HG02763 (cell line): ENCODE measurements at regions not wholly inside any gene's neighbourhood (a gene's known extent, or its start where the extent isn't known, plus 50 kb on each side); places are given as distances from the start of the nearest gene placed in this dataset.
"Not testable (repeated sequence)": the region's sequence is repeated elsewhere in the genome, so short reads cannot be mapped to it uniquely, and the experiment has no call there.

Experiments used
- ATAC-seq: cut with Tn5 transposase; IDR thresholded peaks from one replicate; pipeline ENCODE4 v1.9.1; 2021; ENCODE audit warnings: mild to moderate bottlenecking, moderate library complexity; ENCODE audit not compliant: unreplicated experiment

- not testable (repeated sequence) for ATAC-seq
These were observed 336.5 kb downstream of the CETN3 start for GRCh38 chr5:90073026-90073570.

- no peak for ATAC-seq
These were observed 337.9 kb downstream of the CETN3 start for GRCh38 chr5:90071656-90072055.

DNA sequence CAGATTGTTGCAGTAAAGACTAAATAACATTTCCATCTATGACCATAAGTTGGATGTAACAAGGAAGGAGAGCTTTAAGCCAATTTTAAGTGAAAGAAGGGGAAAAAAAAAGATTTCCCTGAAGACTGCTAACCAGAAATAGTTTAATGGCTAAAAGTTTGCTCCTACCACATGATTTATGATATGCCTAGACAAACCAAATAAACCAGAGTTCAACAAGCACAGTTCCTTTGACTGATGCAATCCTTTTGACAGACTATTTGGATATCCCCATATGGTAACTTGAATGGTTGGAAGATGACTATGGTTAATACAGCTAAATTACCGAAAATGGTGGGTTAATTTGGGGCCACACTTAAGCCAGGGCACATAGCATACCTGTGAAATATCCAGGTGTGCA is 338.5 kb downstream of the CETN3 start:
- ATAC-seq: no peak

DNA sequence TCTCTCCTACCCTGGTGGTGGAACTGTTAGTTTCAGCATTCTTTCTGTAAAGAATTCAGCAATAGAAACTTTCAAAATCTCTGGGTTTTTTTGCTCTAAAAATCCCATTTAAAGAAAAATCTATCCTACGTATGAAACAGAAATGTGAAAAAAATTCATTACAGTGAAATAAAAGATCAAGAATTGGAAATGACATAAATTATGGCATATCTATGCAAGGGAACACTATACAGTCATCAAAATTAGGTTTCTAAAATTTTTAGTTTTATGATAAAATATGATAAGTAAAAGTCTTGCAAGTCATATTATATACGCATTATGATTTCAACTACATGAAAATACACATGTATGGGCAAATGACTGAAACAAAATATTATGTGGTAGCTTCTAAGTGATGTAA is 342.6 kb downstream of the CETN3 start:
- ATAC-seq: no peak

DNA sequence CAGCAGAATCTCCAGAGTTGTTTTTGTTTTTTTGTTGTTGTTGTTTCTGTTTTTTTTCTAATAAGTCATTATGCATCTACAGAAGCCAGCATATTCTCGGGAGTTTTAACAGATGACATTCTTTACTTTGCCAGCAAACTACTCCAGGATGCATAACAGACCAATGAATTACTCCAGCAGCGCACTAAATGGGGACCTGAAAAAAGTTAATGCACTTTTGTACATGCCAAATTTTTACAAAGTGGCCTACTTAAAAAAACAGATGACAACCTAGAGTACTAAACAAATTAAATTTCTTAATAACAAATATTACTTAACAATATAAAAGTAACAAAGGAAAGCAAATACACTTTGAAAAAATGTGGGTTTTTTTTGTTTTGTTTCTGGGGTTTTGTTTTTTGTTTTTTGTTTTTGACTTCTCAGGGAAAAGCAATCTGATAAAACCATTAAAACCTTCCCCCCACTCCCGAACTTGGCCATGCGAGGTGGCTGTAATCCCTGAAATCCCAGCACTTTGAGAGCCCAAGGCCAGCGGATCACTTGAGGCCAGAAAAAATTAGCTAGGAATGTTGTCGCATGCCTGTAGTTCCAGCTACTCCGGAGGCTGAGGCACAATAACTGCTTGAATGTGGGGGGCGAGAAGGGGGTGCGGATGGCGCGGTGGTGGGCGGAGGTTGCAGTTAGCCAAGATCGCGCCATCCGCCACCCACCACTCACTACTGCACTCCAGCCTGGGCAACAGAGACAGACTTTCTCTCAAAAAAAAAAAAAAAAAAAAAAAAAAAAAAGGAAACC is 352.4 kb downstream of the CETN3 start:
- ATAC-seq: no peak

DNA sequence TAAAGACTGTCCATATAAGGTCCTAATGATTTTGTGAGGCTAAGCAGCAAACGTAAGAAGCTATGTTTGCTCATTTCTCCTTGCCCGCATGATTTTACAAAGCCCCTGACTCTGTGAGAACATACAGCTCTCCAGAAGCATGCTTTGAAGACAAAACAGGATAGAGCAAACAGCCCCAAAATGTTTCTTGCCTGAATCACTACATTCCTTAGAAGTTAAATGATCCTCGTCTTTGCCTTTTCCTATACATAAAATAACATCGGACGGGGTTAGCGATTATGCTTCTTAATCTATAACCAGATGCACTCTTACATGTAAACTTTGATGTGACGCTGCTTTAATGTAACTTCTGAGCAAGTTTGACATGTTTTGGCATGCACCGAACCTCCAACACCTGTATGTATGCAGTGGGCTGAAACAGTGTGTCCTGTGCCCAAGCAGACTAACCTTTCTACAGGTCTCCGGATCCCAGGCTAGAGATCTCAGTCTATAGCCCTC is 353.7 kb downstream of the CETN3 start:
- ATAC-seq: no peak

GRCh38 chr5:90054612-90055011 is 354.9 kb downstream of the CETN3 start:
- ATAC-seq: no peak

DNA sequence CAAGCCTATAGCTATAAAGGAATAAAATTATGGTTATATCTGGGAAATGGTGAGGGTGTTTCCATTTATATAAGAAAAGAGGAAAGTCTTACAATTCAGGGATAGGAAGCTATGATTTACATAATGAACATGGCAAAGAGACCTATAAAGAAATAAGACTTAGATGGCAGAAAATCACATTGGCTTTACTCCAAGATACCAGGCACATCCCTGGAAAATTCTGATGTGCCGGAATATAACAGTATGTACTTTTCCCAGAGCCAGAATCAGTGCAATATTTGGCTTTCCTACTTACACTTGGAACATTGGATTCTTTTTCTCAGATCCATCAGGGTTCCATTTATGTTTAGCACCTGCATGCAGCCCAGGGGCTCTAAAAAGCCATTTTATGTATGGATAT is 357.8 kb downstream of the CETN3 start:
- no peak for ATAC-seq

DNA sequence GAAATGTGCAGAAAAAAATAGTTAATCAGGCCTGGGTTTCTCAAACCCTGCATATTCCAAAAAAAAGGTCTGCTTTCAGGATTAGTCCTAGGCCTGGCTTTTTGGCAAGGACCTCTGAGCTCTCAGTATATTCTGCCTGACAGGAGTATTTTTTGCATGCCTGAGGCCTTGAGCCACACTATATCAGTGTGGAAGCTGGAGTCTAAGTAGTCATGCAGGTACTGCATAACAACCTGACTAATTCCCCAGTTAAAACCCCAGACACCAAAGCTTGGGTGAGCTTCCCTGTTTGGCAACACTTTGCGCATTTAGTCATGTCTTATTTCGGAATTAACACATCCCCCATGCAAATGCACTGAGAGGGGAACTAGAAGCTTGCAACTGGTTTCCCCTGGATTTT is 359.5 kb downstream of the CETN3 start:
- ATAC-seq: no peak

DNA sequence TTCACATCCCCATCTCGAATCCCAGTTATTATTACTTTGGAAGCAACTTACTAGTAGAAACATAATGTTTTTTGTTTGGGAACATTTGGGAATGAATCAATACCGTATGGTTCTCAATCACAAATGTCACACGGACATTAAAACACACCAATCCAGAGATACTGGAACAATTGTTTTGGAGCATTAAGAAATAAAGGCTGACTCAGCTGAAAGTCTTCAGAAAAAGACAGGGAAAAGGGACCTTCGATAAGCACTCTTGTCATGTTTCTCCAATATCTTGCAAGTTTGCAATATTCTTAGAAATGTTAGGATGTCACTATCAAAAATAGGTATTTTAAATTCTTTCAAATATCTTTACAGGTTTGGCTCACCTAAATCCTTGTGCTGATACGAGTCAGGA is 362.4 kb downstream of the CETN3 start:
- no peak for ATAC-seq

GRCh38 chr5:90040082-90040481 is 369.5 kb downstream of the CETN3 start:
- ATAC-seq: not testable (repeated sequence)

- no peak for ATAC-seq
These were observed 371.9 kb downstream of the CETN3 start for GRCh38 chr5:90037646-90038045.

DNA sequence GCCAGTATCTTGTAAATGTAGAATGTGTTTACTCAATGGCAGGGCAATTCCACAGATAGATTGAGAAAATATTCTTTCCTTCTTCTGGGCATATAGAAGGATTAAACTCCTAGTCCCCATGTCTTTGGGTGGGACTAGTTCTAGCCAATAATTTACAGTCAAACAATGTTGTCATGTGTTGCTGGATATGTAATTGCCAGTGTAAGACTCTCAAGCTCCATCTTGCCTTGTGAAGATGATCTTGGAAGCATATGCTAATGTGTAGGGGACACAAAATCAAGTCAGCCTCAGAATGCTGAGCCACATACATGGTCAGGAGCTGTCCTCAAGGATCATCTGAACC is 386.9 kb downstream of the CETN3 start:
- peak; percentile 37 for ATAC-seq

DNA sequence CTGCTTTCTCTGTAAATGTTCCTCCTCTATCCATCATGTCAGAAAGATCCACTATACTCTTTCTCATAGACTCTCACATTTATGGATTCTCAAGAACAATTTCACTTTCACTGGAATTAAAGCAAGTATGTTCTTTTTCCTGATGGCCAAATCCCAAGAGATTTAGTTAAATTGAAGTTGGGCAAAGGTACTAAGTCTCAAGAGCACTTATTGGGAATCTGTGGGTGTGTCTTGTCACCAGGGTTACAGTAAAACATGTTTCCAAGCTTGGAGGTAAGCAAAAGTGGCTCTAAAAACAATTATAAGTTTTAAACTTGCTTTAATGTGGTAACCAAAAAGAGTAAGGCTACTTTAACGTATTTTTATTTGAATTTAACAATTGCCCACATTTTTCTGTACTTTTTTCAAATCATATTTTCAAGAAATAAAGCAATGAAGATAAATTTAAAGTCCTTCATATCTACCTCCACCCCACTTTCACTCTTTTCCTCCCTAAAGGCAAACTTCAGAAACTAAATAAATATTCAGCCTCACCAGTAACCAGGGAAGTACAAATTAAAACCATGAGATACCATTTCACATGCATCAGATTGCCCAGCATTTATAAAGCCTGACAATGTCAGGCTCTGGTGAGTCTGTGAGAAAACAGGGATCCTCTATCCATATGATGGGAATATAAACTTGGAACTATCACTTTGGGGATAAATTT is 387.4 kb downstream of the CETN3 start:
- no peak for ATAC-seq

GRCh38 chr5:90020575-90021538 is 388.7 kb downstream of the CETN3 start:
- peak; percentile 94 for ATAC-seq

GRCh38 chr5:90017239-90017638 is 392.3 kb downstream of the CETN3 start:
- no peak for ATAC-seq

DNA sequence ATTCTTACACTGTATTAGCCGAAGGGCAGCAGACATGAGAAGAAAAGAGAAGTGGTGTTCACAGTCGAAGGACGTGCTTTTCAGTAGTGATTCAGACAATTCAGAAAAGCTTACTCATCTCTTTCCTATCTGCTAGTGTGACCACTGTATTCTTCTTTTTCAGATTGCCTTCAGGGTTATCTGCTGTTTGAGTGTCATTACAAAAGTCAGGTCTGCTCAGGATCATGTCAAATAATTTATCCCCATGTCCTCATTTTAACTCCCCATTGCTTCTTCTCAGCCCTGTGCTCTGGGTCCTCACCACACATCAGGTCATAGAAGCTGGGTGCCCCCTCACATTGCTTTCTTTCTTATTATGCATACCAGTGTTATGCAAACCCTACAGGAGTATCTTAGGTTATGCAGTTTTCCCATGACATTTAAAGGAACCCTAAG is 394.0 kb downstream of the CETN3 start:
- peak; percentile 83 for ATAC-seq

GRCh38 chr5:90014420-90014819 is 395.1 kb downstream of the CETN3 start:
- peak; percentile 94 for ATAC-seq

DNA sequence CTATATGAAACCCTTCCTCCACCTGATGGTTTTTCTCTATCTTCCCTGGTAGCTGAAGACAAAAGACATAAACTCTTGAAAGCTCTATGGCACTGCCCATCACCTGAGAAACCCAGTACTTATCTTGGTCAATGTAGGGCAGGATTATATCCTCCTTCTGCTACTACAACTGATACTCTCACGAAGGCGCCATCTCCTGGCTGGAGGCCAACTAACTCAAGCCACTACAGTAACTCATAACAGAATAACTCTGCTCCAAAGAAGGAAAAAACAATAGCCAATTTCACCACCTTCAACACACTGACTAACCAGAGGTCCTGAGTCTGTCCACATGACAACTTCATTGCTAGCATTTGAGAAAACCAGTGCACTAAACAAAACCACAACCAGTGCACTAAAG is 409.2 kb downstream of the CETN3 start:
- no peak for ATAC-seq

- no peak for ATAC-seq
These were observed 410.8 kb downstream of the CETN3 start for GRCh38 chr5:89998519-89999305.
